Stimulated activated CD4-positive, alpha-beta T cell treated with anti-CD3 and anti-CD28 coated beads, Interleukin-1b, Interleukin-23, amount 100 ng/mL, for 48 hours (primary cell): ENCODE measurements at regions not wholly inside any gene's neighbourhood (a gene's known extent, or its start where the extent isn't known, plus 50 kb on each side); places are given as distances from the start of the nearest gene placed in this dataset.
"Not testable (repeated sequence)": the region's sequence is repeated elsewhere in the genome, so short reads cannot be mapped to it uniquely, and the experiment has no call there.

Experiments
- DNase-seq: peaks from one replicate; pipeline ENCODE4 v3.0.0-alpha.2; 2020

- no peak for DNase-seq
Measured at GRCh38 chr4:14125375-14126129, 498.0 kb upstream of the BOD1L1 start.

- DNase-seq, result no peak
Measured at GRCh38 chr4:14130551-14130950, 503.0 kb upstream of the BOD1L1 start.

- DNase-seq, result no peak
Measured at GRCh38 chr4:14131335-14131734, 503.8 kb upstream of the BOD1L1 start.

DNA sequence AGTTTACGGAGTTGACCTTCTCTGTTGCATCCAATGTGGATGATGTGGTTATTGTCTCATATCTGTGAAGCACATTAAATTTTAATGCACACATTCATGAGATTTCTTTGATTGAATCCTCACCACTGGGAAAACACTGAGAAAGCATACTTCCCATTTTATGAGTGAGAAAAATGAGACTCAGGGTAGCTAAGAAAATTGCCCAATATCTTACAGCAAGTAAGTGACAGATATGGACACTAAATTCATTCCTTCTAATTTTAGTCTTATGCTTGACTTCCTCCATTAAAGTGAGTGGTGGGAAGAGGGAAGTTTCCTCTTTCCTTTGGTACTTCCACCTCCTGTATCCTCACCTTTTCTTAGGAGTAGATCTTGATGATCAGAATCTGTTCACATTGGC lies 504.8 kb upstream of the BOD1L1 start:
- no peak for DNase-seq

DNA sequence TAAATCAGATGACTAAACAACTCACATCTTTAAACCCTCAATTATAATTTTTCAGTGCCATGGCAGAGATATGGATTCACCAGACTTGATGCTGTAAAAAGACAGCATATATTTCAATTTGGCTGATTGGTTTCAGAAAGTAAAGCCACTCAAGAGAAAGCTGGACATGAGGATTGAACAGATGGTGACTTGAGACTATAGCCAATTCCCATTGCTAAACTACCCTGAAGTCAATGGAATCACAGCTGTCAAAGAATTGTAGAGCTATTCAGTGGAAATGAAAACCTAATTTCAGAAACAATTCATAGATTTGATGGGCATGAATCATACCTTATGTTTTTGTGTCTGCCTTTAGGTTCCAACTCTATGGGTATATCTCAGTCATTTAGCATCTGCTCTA lies 510.6 kb upstream of the BOD1L1 start:
- no peak for DNase-seq

GRCh38 chr4:14143892-14144291 lies 516.4 kb upstream of the BOD1L1 start:
- no peak for DNase-seq

- no peak for DNase-seq
Measured at GRCh38 chr4:14149176-14150053, 521.9 kb upstream of the BOD1L1 start.

- no peak for DNase-seq
Measured at GRCh38 chr4:14151101-14151500, 523.6 kb upstream of the BOD1L1 start.

GRCh38 chr4:14152834-14153519 lies 525.5 kb upstream of the BOD1L1 start:
- DNase-seq, result no peak

- no peak for DNase-seq
Measured at GRCh38 chr4:14155803-14156202, 528.3 kb upstream of the BOD1L1 start.

GRCh38 chr4:14157262-14157661 lies 529.7 kb upstream of the BOD1L1 start:
- no peak for DNase-seq

DNA sequence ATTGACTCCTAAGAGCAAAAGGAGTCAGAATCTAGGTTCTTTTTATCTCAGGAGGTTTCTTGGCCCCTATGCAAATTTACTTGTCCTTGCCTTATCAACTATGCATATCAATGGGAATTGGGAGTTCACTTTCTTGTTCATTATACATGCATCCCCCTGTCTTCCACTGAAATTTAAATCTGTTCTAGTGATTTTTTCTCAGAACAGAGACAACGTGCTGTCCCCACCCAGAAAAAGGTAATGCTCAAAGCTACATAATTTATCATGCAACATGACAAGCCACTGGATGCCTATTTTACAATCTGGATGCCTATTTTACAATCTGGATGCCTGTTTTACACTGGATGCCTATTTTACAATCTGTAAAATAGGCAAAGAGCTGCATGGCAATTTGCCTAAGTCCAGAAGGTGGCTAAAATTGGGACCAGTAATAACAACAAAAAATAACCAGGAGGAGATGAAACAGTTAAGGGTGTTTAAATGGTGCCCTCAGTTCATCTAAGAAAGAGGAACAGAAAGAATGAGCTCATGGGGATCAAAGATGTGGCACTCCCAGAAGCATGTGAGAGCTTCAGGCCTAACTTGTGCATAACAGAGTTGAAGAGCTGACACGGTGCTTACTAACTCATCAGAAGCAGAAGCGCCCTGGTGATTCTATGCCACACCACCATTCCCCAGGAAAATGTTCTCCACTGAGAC lies 537.8 kb upstream of the BOD1L1 start:
- DNase-seq, result no peak

GRCh38 chr4:14167876-14168510 lies 540.5 kb upstream of the BOD1L1 start:
- DNase-seq, result no peak

GRCh38 chr4:14168919-14169318 lies 541.4 kb upstream of the BOD1L1 start:
- peak; percentile 2 for DNase-seq

DNA sequence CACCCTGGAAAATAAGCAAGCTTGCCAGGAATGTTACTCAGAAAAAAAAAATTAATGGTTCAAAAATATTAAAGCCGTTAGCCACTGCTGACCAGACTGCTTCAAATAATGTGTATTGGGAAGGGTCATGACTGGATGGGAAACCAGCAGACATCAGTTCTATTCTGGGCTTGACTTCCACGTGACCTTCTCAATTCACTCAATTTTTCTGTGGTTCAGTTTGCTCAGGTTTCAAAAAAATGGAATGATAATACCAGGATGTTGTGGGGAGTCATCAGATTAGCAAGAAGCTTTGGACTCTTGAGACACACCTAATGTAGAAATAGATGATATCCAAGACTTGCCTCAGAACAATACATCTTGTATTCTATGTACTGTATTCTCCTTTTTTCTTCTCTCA lies 541.9 kb upstream of the BOD1L1 start:
- no peak for DNase-seq

DNA sequence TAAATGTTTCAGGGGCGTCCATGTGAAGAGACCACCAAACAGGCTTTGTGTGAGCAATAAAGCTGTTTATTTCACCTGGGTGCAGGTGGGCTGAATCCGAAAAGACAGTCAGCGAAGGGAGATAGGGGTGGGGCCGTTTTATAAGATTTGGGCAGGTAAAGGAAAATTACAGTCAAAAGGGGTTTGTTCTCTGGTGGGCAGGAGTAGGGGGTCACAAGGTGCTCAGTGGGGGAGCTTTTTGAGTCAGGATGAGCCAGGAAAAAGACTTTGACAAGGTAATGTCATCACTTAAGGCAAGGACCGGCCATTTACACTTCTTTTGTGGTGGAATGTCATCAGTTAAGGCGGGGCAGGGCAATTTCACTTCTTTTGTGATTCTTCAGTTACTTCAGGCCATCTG lies 542.4 kb upstream of the BOD1L1 start:
- DNase-seq, result not testable (repeated sequence)

GRCh38 chr4:14176613-14177012 lies 549.1 kb upstream of the BOD1L1 start:
- DNase-seq, result no peak

- peak; percentile 5 for DNase-seq
Measured at GRCh38 chr4:14177987-14178386, 550.5 kb upstream of the BOD1L1 start.

DNA sequence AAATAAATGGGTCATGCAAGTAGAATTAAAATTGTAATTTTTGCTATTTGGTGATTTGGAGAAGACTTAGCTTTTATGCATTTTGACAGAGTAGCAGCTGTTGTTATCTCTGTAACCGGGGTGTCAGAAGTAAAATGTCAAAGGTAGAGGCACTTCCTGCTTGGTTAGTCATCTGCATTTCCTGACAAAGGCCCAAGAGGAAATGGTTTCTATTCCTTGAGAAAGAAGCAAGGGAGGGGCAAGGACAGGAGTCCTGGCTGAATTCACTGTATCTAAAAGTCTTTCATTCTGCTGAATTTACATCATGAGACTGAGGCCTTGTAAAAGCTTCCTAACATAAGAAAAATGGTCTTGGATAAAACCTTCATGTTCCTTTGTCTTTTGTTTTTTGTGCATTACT lies 550.9 kb upstream of the BOD1L1 start:
- DNase-seq, result no peak

DNA sequence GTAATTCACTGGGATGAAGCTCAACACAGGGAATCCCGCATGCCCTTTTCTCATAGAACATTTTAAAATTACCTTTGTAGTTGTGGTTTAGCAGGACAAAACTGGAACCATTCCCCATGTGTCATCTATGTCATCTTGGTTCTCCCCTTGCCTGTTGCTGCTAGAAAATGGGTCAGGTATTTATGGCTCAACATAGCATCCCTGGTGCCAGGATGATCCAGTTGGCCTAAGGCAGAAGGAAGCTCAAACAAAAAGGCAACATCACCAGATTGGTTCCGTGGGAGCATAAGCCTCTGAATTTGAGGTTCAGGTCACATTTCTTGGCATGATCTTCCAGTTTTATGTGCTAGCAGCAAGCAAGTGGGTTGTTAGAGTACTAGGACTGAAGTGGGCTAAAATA lies 552.6 kb upstream of the BOD1L1 start:
- DNase-seq, result no peak

DNA sequence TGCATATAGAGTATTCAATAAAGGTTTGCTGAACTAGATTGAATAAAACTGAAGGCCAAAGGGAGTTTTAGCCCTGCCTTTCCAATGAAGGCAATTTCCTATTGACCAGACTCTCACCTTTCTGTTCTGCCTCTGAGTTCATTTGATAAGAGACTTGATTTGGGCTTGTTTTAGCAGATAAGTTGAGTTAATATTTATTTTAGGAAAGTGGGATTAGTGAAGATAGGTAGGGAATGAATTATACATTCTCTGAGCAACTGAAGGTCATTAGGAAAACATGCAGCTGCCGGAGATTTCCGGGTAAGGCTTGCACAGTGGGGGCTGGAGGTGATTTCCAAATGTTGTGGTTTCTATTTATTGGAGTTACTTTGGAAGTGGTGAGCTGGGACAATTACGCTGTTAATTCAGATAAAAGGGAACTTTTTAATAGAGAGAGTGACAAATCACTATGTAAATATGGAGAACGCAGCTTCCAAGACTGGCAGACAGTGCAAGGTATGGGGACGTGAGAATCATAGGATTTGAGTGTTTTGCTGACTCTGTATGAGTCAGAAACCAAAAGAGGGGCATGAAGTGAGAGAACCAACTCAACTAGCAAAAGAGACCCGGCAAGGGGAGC lies 553.6 kb upstream of the BOD1L1 start:
- no peak for DNase-seq

GRCh38 chr4:14182148-14182547 lies 554.6 kb upstream of the BOD1L1 start:
- no peak for DNase-seq
